ENCODE measurements at regions not wholly inside any gene's neighbourhood (a gene's known extent, or its start where the extent isn't known, plus 50 kb on each side); places are given as distances from the start of the nearest gene placed in this dataset.

DNA sequence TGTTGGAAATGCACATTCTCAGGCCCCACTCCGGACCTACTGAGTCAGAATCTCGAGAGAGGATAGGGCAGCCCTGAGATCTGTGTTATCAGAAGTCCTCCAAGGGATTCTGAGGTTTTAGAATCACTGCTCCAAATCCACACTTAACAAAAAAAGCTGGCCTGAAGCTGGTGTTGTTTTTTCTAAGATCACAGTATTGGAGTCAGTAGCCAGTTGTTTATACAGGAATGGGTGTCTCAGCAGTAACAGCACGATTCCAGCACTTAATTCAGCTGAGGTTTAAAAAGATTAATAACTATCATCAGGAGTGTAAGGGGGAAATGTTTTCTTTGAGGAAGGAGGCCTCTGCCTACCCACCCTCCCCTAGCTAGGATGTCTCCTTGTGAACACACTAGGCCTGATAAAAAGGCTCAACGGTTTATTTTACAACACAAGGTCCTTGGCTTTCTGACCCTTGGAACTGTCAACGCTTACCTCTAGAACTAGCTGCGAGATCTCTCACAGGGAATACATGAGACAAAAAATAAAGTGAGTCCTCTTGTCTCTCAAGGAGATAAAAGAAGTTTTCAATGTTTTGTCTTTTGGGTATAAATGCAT is 505.4 kb downstream of the CD83 start:
- no peak for DNase-seq (ENCODE audit: low read depth in 2 of 3, low spot score in 2 of 3)

DNA sequence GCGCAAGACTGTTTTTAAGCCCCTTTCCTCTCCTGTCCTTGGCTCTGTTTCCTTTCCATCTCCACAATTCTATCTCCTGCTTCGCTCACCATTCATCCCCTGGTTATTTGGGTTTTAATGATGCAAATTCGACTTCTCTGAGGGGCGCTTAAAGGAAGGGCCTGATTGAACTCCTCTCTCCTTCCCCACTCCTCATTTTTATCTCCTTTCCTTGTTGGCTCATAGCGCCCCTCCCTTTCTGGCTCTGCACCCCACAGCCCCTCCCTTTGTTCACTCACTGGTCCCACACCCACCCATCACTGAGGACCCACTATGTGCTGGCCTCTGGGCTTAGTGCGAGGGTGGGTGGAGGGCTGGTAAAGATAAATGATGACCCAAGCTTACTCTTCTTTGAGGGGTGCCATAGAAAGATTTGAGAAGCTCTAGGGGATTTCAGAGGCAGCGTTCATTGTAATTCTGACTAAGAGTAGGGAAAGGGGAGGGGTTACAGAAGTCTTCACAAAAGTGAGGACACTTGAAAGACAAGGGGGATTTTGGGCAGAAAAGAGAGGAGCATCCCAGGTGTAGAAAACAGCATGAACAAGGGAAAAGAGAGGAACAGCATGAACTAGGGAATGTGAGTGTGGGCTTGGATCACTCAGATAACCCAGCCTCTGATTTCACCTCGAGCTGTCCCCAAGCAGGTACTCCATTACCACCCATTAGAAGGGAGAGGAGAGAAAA is 507.8 kb downstream of the CD83 start:
- DNase-seq (ENCODE audit: low read depth in 2 of 3, low spot score in 2 of 3): no peak

DNA sequence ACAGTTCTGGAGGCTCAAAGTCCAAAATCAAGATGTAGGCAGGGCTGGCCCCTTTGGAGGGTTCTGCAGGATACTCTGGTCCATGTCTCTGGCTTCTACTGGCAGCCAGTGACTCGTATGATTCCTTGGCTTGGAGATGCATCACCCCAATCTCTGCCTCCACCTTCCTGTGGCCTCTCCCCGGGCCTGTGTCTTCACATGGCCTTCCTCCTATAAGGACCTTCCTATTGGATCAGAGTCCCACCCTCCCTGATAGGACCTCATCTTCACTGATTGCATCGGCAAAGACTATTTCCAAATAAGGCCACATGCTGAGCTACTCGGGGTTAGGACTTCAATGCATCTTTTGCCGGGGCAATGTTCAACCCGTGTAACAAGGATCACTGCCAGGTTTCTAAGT is 509.0 kb downstream of the CD83 start:
- DNase-seq (ENCODE audit: low read depth in 2 of 3, low spot score in 2 of 3): no peak

DNA sequence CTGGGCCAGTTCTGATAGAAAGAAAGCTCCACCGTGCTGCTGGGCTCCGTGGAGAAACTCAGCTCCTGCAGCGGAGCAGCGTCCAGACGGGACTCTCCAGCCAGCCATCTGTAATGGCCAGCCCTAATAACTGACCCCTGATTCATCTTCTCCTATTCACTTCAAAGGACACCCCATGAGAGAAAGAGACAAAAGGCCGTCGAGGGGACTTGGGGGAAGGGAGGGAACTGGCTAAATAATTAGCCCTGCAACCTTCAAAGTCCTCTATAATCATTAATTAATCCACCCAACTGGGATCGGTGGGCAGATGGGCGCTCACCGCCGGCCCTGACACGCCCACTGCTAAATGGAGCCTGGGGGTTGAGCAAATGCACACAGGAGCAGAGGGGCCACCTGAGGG is 512.4 kb downstream of the CD83 start:
- DNase-seq (ENCODE audit: low read depth in 2 of 3, low spot score in 2 of 3): no peak

DNA sequence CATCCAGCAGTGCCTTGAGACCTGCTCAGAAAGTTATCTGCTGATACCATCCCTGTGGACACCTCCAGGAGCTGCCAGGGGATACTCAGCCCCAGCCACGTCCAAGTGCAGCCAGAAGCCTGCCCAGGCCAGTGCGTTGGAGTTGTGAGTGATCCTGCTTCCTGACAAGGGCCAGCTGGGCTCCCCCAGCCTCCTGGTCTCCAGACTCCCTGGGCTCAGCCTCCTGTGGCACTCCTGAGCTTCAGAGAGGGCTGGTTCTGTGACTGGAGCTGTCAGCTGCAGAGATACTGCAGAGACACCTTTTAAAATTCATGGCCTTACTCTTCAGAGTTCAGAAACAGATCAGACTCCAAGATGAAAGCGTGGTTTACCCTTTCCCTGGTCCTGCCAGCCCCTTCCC is 515.9 kb downstream of the CD83 start:
- no peak for DNase-seq (ENCODE audit: low read depth in 2 of 3, low spot score in 2 of 3)

DNA sequence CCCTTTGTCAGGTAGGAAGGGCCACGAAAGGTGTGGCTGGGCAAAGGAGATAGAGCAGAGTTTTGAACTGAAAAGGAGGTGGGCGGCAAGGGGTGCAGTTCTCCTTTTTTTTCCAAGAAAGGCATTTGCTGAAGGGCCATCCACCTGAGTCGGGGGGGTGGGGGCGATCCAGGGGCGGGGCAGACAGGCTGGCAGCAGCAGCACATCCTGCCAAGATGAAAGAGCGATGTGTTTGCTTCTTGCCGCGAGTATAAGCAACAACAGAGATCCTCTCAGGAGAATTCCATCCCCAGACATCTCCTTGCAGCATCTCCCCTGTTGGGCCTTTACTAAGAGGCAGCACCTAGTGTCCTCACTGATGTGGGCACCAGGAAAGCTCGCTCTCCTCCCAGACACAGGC is 516.5 kb downstream of the CD83 start:
- DNase-seq (ENCODE audit: low read depth in 2 of 3, low spot score in 2 of 3): no peak

DNA sequence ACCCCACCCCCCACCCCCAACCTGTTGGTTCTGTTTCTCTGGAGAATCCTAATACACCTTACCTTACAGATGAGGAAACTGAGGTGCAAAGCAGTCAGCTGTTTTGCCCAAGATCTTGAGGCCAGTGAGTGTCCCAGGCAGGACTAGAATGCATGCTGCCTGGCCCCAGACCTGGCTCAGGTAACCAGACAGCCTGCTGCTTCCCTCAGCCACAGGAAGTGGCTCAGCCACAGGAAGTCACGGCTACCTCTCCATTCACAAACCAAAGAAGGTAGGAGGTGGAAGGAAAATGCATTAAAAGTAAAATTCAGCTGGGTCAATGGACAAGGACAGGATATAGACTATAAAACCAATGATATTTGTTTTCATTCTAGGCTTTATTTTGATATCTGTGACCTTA is 517.6 kb downstream of the CD83 start:
- no peak for DNase-seq (ENCODE audit: low read depth in 2 of 3, low spot score in 2 of 3)

DNA sequence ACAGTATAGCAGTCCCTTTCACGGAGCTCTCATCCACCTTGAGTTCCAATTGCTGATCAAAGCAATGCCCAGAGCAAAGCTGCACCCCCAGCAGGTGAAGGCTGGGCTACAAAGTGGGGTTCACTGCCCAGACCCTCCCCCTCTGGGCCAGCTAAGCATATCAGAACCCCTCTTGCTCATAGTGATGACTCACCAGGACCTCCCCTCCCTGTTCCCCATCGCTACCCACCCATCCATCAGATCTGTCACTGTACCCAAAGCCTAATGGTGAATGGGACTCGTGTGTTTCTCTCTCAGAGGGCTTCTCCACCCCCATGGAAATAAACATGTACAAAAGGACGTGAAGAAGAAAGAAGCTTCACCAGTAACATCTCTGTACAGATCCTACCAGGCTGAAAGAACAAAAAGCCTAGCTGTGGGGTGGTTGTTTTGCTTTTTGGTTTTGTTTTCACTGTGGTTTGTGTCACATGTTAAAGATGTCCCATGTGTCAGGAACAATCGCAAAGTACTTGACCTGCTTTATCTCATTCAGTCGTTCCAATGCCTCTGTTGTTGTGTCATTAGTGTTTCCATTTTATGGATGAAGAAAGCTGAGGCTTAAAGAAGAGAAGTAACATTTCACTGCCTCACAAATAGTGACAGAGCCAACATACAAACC is 518.5 kb downstream of the CD83 start:
- DNase-seq (ENCODE audit: low read depth in 2 of 3, low spot score in 2 of 3): no peak

DNA sequence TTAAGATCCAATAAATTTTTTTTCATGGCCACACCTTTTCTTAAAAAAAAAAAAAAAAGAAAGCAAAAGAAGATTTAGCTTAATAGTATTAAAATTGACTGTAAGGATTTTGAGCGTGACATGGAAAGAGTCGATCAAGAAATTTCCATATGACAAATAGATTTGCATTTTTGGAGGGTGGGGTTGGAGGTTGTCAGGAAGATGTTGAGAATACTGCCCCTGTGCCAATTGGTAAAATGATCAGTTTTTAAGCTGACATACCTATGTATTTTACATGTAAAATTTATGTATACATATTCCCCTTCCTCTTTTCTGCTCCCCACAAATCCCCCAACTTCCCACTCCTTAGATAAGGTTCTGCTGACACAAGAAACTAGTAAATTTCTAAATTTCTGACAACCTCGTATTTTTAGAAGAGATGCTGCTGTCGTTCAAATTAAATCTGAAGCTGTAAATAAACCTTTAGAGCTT is 520.9 kb downstream of the CD83 start:
- DNase-seq (ENCODE audit: low read depth in 2 of 3, low spot score in 2 of 3): no peak

DNA sequence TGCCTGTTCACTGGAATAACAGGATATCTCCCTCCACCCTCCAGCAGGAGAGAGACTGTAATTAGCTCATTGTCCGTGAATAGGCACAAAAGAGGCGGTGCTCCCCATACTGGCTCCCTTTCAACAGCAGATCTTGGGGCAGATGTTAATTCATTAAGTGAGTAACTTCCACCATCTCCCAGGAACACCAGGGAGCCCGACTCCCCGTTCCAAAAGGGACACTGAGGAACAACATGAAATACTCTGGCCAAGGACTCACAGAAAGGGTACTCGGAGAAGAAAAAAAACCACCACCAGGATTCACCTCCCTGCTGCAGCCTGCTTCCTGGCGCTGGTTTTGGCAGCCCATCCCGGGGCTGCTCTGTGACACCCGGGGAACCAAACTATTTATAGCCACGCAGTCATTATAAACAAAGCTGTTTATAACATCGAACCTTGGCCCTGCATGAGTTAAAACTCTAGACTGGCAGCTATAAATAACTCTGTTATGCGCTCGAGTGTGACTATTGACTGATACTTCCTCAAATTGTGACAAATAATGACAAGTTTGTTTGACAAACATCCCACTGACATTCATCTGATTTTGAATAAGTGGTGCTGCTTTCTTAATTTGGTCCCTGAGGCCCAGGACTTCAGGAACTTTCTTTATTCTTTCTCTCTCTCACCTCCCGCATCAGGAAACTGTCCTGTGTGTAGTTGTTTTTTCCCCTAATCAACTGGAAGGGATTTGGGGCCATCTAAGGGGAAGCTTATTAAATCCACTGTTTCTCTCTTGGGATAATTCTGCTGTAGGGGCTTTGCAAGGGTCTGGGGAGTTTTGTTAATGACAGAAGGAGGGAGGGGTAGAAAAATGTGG is 521.6 kb downstream of the CD83 start:
- DNase-seq (ENCODE audit: low read depth in 2 of 3, low spot score in 2 of 3): no peak

DNA sequence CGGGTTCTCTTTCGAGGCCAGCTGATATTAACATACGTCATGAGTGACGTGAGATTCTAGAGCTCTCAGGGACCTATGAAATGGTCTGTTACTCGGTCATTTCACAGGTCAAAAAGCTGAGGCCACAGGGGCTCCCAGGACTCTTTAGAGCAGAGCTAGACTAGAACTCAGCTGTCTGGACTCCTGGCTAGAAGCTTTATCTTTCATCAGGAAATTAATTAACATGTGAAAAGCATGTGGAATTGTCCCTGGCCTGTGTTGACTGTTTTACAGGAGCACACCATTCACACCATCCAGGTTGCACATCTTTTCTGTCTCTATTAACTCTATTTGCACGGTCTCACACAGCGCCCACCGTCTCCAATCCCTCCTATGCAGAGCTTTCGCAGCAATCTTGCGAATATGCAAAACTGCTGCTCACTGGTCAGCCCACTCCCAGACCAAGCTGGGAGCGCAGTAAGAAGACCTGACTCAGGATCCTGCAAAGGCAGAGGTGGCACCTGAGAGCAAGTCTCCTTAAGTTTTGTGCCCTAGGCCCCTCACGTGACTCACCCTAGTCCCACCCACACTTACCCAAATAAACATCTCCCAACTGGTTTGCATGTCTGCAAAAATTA is 522.5 kb downstream of the CD83 start:
- no peak for DNase-seq (ENCODE audit: low read depth in 2 of 3, low spot score in 2 of 3)

DNA sequence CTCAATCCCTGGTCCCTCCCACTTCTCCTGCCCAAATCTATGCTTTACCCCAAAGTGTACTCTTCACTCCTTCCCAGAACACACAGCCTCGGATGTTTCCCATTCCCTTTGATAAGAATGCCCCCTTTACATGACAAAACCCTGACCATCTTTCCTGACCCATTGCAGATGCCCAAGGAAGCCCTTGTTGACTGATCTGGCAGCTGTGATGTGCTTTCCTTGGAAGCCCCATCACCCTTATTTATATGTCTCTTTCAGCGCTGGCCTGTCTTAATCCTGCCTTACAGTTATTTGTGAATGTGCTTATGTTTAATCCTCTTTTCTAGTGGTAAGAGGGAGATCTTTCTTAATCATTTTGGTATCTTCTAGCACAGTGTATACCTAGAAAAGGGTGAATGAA is 523.1 kb downstream of the CD83 start:
- DNase-seq (ENCODE audit: low read depth in 2 of 3, low spot score in 2 of 3): no peak

DNA sequence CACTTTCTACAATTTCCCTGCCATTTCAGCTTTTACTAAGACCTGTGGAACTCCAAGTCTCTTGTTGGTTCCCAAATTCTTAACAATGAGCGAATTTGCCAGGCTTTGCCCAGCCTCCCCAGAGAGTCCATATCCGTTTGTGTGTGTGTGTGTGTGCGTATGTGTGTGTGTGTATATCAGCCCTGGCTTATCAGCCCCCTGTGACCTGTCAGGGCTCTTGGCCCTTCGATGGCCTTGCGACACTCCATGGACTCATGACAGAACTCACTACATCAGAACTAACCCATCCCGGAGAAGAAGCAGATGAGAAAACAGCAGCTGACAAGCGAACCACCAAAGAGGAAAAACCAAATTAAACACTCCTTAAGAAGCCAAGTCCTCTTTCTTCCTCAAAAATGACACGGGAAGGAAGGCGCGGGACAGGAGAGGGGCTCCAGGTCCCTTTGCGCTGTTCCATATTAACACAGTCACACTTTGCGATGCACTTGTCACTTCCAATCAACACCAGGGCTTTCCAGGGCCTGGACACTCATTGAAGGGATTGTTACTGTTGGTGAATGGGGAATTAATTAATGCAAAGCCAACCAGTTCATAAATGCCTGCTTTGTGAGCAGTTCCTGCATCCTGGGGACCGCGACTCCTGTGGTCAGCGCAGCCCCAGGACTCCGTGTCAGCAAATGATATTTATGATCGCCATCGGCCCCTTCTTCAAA is 524.0 kb downstream of the CD83 start:
- DNase-seq (ENCODE audit: low read depth in 2 of 3, low spot score in 2 of 3): no peak

DNA sequence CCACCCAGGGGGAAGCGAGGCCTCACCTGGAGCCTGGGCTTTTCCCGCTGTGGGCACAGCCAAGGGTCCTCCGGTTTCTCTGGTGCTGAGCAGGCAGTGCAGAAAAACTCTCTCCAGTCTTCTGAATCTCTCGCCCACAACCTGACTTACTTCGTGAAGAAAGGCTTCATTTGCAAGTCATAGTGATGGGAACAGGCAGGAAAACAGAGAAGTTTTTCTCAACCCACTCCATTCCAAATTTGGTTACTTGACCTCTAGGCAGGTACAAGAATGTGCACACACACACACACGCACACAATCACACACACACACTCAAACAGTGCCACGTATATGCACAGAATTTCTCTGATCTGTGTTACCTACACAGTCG is 524.5 kb downstream of the CD83 start:
- DNase-seq (ENCODE audit: low read depth in 2 of 3, low spot score in 2 of 3): no peak

DNA sequence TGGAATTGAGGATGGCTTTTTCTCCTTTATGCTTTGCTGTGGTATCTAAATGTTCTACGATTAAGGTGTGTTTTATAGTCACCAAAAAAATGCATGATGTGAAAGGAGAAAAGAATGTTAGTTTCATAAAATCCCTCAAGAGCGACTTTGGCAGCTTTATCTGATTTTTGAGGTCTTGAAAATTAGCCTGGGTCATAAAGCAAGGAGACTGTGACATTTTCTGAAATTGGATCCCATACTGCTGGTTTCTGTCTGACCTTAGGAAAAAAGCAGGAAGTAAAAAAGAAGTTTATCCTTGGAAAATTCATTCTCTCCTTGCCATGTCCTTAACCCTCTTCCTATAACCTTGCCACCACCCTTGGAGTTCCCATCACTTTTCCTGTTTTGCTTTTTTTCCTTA is 525.3 kb downstream of the CD83 start:
- DNase-seq (ENCODE audit: low read depth in 2 of 3, low spot score in 2 of 3): no peak

DNA sequence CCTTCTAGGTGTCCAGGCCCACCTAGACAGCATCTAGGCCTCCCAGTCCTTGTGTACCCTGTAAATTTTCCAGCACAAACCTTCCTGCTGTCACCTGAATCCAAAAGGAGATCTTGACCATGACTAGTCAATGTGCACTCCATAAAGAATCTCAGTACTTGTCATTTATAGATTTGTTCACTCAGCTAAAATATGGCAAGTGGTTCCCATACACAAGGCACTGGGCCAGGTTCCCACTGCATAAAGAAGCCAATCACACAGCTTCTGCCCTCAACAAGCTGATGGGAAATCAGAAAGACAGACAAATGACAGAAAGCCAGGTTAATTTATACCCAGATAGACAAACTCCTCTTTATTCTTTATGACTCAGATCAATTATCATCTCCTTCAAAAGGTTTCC is 526.8 kb downstream of the CD83 start:
- no peak for DNase-seq (ENCODE audit: low read depth in 2 of 3, low spot score in 2 of 3)

DNA sequence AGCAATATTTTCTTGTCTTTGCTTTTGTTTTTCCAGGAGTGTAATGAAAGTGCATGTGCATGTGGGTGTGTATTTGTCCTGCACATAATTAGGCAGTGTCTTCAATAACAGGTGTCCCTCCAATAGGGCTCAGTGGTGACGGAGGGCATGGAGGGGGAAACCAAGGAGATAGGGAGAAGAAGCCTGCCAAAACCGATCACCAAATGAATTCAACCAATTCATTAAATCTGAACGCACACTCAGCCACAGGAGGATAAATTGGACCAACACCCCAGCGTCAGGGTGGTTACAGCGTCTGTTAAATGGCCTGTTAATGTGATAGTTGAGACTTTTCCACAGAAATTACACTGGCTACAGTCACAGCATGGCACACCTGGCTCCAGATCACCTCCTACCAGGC is 527.6 kb downstream of the CD83 start:
- DNase-seq (ENCODE audit: low read depth in 2 of 3, low spot score in 2 of 3): no peak

DNA sequence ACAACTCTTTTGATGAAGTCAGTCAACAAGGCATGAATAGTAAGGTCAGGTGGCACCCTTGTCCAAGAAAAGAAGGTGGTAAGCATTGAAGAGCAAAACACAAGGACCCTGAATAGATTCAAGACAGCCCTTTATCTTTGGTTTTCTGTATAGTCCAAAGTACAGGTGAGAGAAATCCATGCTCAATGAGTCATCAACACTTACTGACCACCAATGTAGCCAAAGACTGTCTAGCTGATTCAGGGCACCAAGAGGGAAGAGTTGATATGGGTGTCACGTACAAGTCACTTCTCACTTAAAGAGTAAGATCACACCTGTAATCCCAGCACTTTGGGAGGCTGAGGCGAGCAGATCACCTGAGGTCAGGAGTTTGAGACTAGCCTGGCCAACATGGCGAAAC is 528.3 kb downstream of the CD83 start:
- no peak for DNase-seq (ENCODE audit: low read depth in 2 of 3, low spot score in 2 of 3)

DNA sequence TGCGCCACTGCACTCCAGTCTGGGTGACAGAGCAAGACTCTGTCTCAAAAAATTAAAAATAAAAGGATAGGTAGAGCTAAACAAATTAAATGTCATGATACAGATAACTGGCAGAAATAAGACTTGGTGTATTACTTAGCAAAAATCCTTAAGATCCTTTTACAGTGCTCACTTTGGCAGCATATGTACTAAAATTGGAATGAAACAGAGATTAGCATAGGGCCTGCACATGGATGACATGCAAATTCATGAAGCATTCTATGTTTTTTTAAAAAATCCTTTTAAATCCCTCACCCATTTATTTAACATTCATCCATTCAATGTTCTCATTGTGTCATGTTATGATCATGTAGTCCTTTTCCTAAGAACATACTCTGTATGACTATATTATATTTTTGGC is 528.8 kb downstream of the CD83 start:
- no peak for DNase-seq (ENCODE audit: low read depth in 2 of 3, low spot score in 2 of 3)

DNA sequence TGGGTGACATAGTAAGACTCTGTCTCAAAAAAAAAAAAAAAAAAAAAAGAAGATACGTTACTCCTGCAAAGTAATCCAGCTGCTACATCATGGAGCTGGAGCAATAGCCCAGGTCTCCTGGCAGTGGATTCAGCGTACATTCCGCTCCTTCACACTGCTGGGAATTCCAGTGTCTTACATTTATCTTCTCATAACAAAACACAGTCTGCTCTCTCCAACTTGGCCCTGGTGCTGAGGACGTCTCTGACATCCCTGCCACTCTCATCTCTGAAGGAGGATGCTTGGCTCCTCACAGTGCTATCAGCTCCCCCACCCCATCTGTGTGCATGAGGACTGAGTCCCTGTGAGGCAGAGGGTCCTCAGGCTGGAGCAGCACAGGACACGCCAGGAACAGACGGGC is 529.8 kb downstream of the CD83 start:
- DNase-seq (ENCODE audit: low read depth in 2 of 3, low spot score in 2 of 3): no peak

DNA sequence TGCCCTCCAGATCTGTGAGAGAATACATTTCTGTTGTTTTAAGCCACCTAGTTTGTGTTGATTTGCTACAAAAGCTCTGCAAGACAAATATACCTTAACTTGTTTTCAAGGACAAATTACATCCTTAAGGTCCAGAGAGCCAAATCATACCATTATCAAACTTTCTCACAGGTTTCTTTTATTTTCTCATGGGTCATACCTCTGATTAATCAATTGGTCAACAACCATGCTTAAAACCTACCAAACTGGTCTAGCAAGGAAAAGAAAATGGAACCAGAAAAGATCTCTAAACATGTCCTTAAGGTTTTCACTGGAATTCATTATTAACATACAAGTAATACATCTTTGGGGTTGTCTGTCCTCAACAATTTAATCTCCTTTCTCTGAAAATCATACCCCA is 535.0 kb downstream of the CD83 start:
- DNase-seq (ENCODE audit: low read depth in 2 of 3, low spot score in 2 of 3): no peak
